Neural progenitor cell (in vitro differentiated cells): ENCODE measurements at regions not wholly inside any gene's neighbourhood (a gene's known extent, or its start where the extent isn't known, plus 50 kb on each side); places are given as distances from the start of the nearest gene placed in this dataset.

ENCODE experiments used
- EZH2 ChIP-seq: fragments of 200-600 bp; sonication (generic); IDR thresholded peaks from 2 replicates; pipeline ENCODE4 v1.6.1; 2017; ENCODE audit warnings: antibody characterized with exemption, mild to moderate bottlenecking, moderate library complexity
- EZH2phosphoT487 ChIP-seq: fragments of 200-600 bp; sonication (generic); IDR thresholded peaks from 2 replicates; pipeline ENCODE4 v1.6.1; 2017; ENCODE audit warnings: antibody characterized with exemption
- TF ChIP-seq, protein P1 (sequence below): fragments of 200-600 bp; sonication (generic); IDR thresholded peaks from 2 replicates; pipeline ENCODE4 v1.5.1; 2017; ENCODE audit warnings: antibody characterized with exemption, mild to moderate bottlenecking

GRCh38 chr4:117691572-117692351 lies 342.5 kb upstream of the NDST3 start:
- TF ChIP-seq, protein P1, sequence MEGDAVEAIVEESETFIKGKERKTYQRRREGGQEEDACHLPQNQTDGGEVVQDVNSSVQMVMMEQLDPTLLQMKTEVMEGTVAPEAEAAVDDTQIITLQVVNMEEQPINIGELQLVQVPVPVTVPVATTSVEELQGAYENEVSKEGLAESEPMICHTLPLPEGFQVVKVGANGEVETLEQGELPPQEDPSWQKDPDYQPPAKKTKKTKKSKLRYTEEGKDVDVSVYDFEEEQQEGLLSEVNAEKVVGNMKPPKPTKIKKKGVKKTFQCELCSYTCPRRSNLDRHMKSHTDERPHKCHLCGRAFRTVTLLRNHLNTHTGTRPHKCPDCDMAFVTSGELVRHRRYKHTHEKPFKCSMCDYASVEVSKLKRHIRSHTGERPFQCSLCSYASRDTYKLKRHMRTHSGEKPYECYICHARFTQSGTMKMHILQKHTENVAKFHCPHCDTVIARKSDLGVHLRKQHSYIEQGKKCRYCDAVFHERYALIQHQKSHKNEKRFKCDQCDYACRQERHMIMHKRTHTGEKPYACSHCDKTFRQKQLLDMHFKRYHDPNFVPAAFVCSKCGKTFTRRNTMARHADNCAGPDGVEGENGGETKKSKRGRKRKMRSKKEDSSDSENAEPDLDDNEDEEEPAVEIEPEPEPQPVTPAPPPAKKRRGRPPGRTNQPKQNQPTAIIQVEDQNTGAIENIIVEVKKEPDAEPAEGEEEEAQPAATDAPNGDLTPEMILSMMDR = no peak
- TF ChIP-seq EZH2 (no peak), EZH2phosphoT487 (no peak)
